Stimulated activated CD8-positive, alpha-beta memory T cell treated with anti-CD3 and anti-CD28 coated beads, Interleukin-2, amount 100 ng/mL, for 1 hour (primary cell): ENCODE measurements at regions not wholly inside any gene's neighbourhood (a gene's known extent, or its start where the extent isn't known, plus 50 kb on each side); places are given as distances from the start of the nearest gene placed in this dataset.

Experiments used
- DNase-seq, 2 donors: peaks; one replicate each; pipeline ENCODE4 v3.0.0-alpha.2; 2020; ENCODE audit warnings: low read depth in 2 of 2

GRCh38 chr2:21393173-21393572, 269.4 kb downstream of the TDRD15 start:
- no peak for DNase-seq

GRCh38 chr2:21395366-21395765, 271.6 kb downstream of the TDRD15 start:
- no peak for DNase-seq

- no peak for DNase-seq
These were observed 272.5 kb downstream of the TDRD15 start for GRCh38 chr2:21396252-21396651.

GRCh38 chr2:21401022-21401698, 277.4 kb downstream of the TDRD15 start:
- no peak for DNase-seq

GRCh38 chr2:21404137-21404536, 280.4 kb downstream of the TDRD15 start:
- DNase-seq, result no peak

- DNase-seq, result no peak
These were observed 281.3 kb downstream of the TDRD15 start for GRCh38 chr2:21404827-21405625.

GRCh38 chr2:21406386-21406785, 282.6 kb downstream of the TDRD15 start:
- no peak for DNase-seq

- DNase-seq, result no peak
These were observed 283.1 kb downstream of the TDRD15 start for GRCh38 chr2:21406911-21407310.

GRCh38 chr2:21407851-21408250, 284.1 kb downstream of the TDRD15 start:
- no peak for DNase-seq

- no peak for DNase-seq
These were observed 288.0 kb downstream of the TDRD15 start for GRCh38 chr2:21411741-21412140.

- no peak for DNase-seq
These were observed 289.2 kb downstream of the TDRD15 start for GRCh38 chr2:21412944-21413443.

GRCh38 chr2:21415234-21415633, 291.5 kb downstream of the TDRD15 start:
- DNase-seq, result no peak

- DNase-seq, result no peak
These were observed 292.5 kb downstream of the TDRD15 start for GRCh38 chr2:21416226-21416625.

GRCh38 chr2:21418456-21418855, 294.7 kb downstream of the TDRD15 start:
- no peak for DNase-seq

- no peak for DNase-seq
These were observed 297.0 kb downstream of the TDRD15 start for GRCh38 chr2:21420553-21421335.

- DNase-seq, result no peak
These were observed 298.3 kb downstream of the TDRD15 start for GRCh38 chr2:21422050-21422449.

- no peak for DNase-seq
These were observed 299.2 kb downstream of the TDRD15 start for GRCh38 chr2:21422724-21423522.

- DNase-seq, result no peak
These were observed 300.1 kb downstream of the TDRD15 start for GRCh38 chr2:21423854-21424253.

- no peak for DNase-seq
These were observed 300.6 kb downstream of the TDRD15 start for GRCh38 chr2:21424375-21424774.

GRCh38 chr2:21427606-21428005, 303.8 kb downstream of the TDRD15 start:
- no peak for DNase-seq

GRCh38 chr2:21428754-21429153, 305.0 kb downstream of the TDRD15 start:
- DNase-seq, result no peak

GRCh38 chr2:21429747-21430146, 306.0 kb downstream of the TDRD15 start:
- DNase-seq, result no peak
